K562 (cell line): ENCODE measurements at regions not wholly inside any gene's neighbourhood (a gene's known extent, or its start where the extent isn't known, plus 50 kb on each side); places are given as distances from the start of the nearest gene placed in this dataset.
"Not testable (repeated sequence)": the region's sequence is repeated elsewhere in the genome, so short reads cannot be mapped to it uniquely, and the experiment has no call there.

Experiments
- ATAC-seq: fragments of 200-7000 bp; cut with Tn5 transposase; 3 replicates; pipeline ENCODE4 v1.9.1; 2020; ENCODE audit warnings: moderate library complexity
- BruUV-seq: library from RNA; stranded (reverse); fragments of 400-500 nt; replicated peaks from 2 replicates; lab custom pipeline; 2021; lab: Mats Ljungman, UMichigan
- CTCF ChIA-PET: fragments of 300-600 bp; formaldehyde crosslinking; extraction: SDS; loops from one replicate; lab custom pipeline; 2021; ENCODE audit warnings: low intra/inter-chr PET ratio; lab: Yijun Ruan, JAX
- POLR2A ChIA-PET: fragments of 300-600, 350-650 bp; sonication (Branson Sonifier 250); formaldehyde crosslinking; extraction: SDS; loops from one replicate; lab custom pipeline; 2021; ENCODE audit warnings: antibody characterized with exemption, inconsistent platforms; lab: Yijun Ruan, JAX
- DNase-seq, 4 experiments: peaks; one replicate each; pipeline versions ENCODE4 v3.0.0 to v3.0.0-alpha.2; 2011 to 2018; ENCODE audit warnings: low spot score in 3 of 4, mixed read lengths in 3 of 4; ENCODE audit errors: extremely low read depth in 1 of 4
- FAIRE-seq: peaks from 2 replicates; lab custom pipeline; 2011; peaks lifted over from hg19 to GRCh38; lab: Jason Lieb, UNC
- H2AFZ ChIP-seq: 2 replicates; pipeline ENCODE4 v1.6.0; 2011; ENCODE audit warnings: low read depth, low read length, control low read depth, inconsistent platforms
- H3K27ac ChIP-seq: fragments of 200-600 bp; 3 replicates; pipeline ENCODE4 v1.8.0; 2011; ENCODE audit warnings: low read depth, mild to moderate bottlenecking, control low read depth, inconsistent platforms, low read length, moderate library complexity, mixed read lengths; ENCODE audit errors: extremely low read depth
- H3K27me3 ChIP-seq, 2 experiments: fragments of 300-600 bp in 1 of 2; 2 replicates in 1 of 2; 3 replicates in 1 of 2; pipeline versions ENCODE4 v1.6.0 to v1.8.0; 2011; ENCODE audit warnings: inconsistent platforms in 2 of 2, low read length in 2 of 2, mild to moderate bottlenecking in 1 of 2, mixed read lengths in 1 of 2, moderate library complexity in 1 of 2; ENCODE audit not compliant: control insufficient read depth in 2 of 2, insufficient read depth in 2 of 2
- H3K36me3 ChIP-seq: fragments of 300-600 bp; 3 replicates; pipeline ENCODE4 v1.8.0; 2011; ENCODE audit warnings: mild to moderate bottlenecking, low read length, inconsistent platforms; ENCODE audit not compliant: control insufficient read depth, insufficient read depth
- H3K4me1 ChIP-seq, 2 experiments: fragments of 200-600 bp in 1 of 2; replicated peaks in 1 of 2; 2 replicates in 1 of 2; 3 replicates in 1 of 2; pipeline versions ENCODE4 v1.5.1 to v1.8.0; 2011; ENCODE audit warnings: inconsistent platforms in 2 of 2, low read length in 2 of 2, mild to moderate bottlenecking in 1 of 2, mixed read lengths in 1 of 2, moderate library complexity in 1 of 2; ENCODE audit not compliant: control insufficient read depth in 2 of 2, insufficient read depth in 2 of 2
- H3K4me2 ChIP-seq: 2 replicates; pipeline ENCODE4 v1.6.1; 2011; ENCODE audit warnings: low read length, control low read depth, inconsistent platforms, mixed read lengths; ENCODE audit not compliant: insufficient read depth
- H3K4me3 ChIP-seq: fragments of 200-600 bp; sonication (generic), shearing (Covaris generic); 2 replicates; pipeline ENCODE4 v1.5.1; 2016; ENCODE audit warnings: control low read depth, inconsistent platforms
- H3K79me2 ChIP-seq: fragments of 200-600 bp; 3 replicates; pipeline ENCODE4 v1.8.0; 2011; ENCODE audit warnings: low read length, inconsistent platforms; ENCODE audit not compliant: control insufficient read depth, insufficient read depth
- H3K9ac ChIP-seq, 2 experiments: 2 replicates each; pipeline versions ENCODE4 v1.6.0 to v1.6.1; 2011; ENCODE audit warnings: low read depth in 2 of 2, low read length in 2 of 2, control low read depth in 1 of 2, inconsistent platforms in 1 of 2, mild to moderate bottlenecking in 1 of 2, mixed read lengths in 1 of 2; ENCODE audit not compliant: insufficient read depth in 1 of 2
- H3K9me1 ChIP-seq: one replicate; pipeline ENCODE4 v1.6.0; 2011; ENCODE audit warnings: inconsistent platforms, mild to moderate bottlenecking, low read length, moderate library complexity; ENCODE audit not compliant: control insufficient read depth, insufficient read depth
- H3K9me3 ChIP-seq: replicated peaks from 2 replicates; pipeline ENCODE4 v1.5.1; 2011; ENCODE audit warnings: low read depth, low read length, inconsistent platforms; ENCODE audit not compliant: control insufficient read depth, insufficient read depth
- H4K20me1 ChIP-seq: replicated peaks from 2 replicates; pipeline ENCODE4 v1.6.1; 2011; ENCODE audit warnings: low read length, inconsistent platforms, mixed read lengths; ENCODE audit not compliant: control insufficient read depth, insufficient read depth
- CCAR2 ChIP-seq: fragments of 200-400 bp; formaldehyde crosslinking; IDR thresholded peaks from 2 replicates; pipeline ENCODE4 v1.6.1; 2017; ENCODE audit warnings: mild to moderate bottlenecking, low read depth, low read length
- GATA2 ChIP-seq: sonication (generic); formaldehyde crosslinking; IDR thresholded peaks from 2 replicates; pipeline ENCODE4 v1.4.0; 2020; ENCODE audit warnings: mild to moderate bottlenecking, missing genetic modification reagents
- NR2C1 ChIP-seq, 2 experiments: fragments of 450-650 bp; IDR thresholded peaks; 2 replicates each; pipeline ENCODE4 v1.6.1; 2017; ENCODE audit warnings: mild to moderate bottlenecking in 2 of 2, antibody characterized with exemption in 1 of 2, inconsistent platforms in 1 of 2, missing compliant biosample characterization in 1 of 2, missing genetic modification characterization in 1 of 2
- RFX7 ChIP-seq: fragments of 250-450 bp; sonication (Bioruptor Pico); IDR thresholded peaks from 2 replicates; pipeline ENCODE4 v1.5.1; 2021; ENCODE audit warnings: mild to moderate bottlenecking
- SMAD3 ChIP-seq: fragments of 450-650 bp; formaldehyde crosslinking; conservative IDR thresholded peaks from 2 replicates; pipeline ENCODE4 v1.4.0; 2020; ENCODE audit warnings: mild to moderate bottlenecking
- STAT5B ChIP-seq: fragments of 250-450 bp; sonication (Bioruptor Pico); IDR thresholded peaks from 2 replicates; pipeline ENCODE4 v1.8.0; 2021; ENCODE audit warnings: mild to moderate bottlenecking, inconsistent platforms
- TEAD1 ChIP-seq, 2 experiments: fragments of 450-650 bp in 1 of 2; sonication (generic) in 1 of 2; formaldehyde crosslinking; IDR thresholded peaks; 2 replicates each; pipeline versions ENCODE4 v1.4.0 to v1.8.0; 2020 to 2022; ENCODE audit warnings: mild to moderate bottlenecking in 2 of 2, missing genetic modification reagents in 1 of 2
- TRIM28 ChIP-seq: fragments of 450-650 bp; IDR thresholded peaks from 2 replicates; pipeline ENCODE4 v1.6.1; 2017
- WGBS: fragments of 100-300 bp; shearing (Covaris generic); methylation state at CpG from one replicate; pipeline ENCODE4 v1.1.6; 2016; ENCODE audit warnings: low coverage, mixed read lengths; ENCODE audit not compliant: insufficient coverage; ENCODE audit errors: missing lambda C conversion rate; 5-methylcytosine and 5-hydroxymethylcytosine counted together
- in situ Hi-C: fragments of 300-500 bp; cut with MboI; formaldehyde crosslinking; loops from 4 replicates; pipeline ENCODE4 v1.15.0; 2018; ENCODE audit warnings: inconsistent platforms, mixed read lengths
- intact Hi-C: fragments of 100-400 bp; cut with micrococcal nuclease; formaldehyde crosslinking; loops from 2 replicates; pipeline ENCODE4 v1.14.2; 2022
- TF ChIP-seq, protein P1 (sequence below), 3 experiments: fragments of 200-800 bp in 1 of 3; fragments of 250-450 bp in 1 of 3; fragments of 450-650 bp in 1 of 3; sonication (Bioruptor Pico) in 1 of 3; sonication (Bioruptor generic) in 1 of 3; formaldehyde crosslinking in 1 of 3; IDR thresholded peaks; 2 replicates each; pipeline versions ENCODE4 v1.6.1 to v1.8.0; 2016 to 2022; ENCODE audit warnings: mild to moderate bottlenecking in 2 of 3, missing genetic modification characterization in 2 of 3, missing compliant biosample characterization in 1 of 3, moderate library complexity in 1 of 3

DNA sequence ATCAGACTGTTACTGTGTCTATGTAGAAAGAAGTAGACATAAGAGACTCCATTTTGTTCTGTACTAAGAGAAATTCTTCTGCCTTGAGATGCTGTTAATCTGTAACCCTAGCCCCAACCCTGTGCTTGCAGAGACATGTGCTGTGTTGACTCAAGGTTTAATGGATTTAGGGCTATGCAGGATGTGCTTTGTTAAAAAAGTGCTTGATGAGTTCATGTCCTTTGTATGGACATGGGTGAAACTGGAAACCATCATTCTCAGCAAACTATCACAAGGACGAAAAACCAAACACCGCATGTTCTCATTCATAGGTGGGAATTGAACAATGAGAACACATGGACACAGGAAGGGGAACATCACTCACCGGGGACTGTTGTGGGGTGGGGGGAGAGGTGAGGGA lies 1398.7 kb downstream of the UQCRFS1 start:
- DNase-seq, POLR2A ChIA-PET, H3K27me3 ChIP-seq, H3K9ac ChIP-seq, H3K4me1 ChIP-seq, H4K20me1 ChIP-seq, H3K36me3 ChIP-seq, H3K4me2 ChIP-seq, H3K79me2 ChIP-seq, CTCF ChIA-PET, in situ Hi-C loops, H2AFZ ChIP-seq, H3K9me3 ChIP-seq, intact Hi-C loops, BruUV-seq, H3K9me1 ChIP-seq, H3K4me3 ChIP-seq, FAIRE-seq, ATAC-seq, H3K27ac ChIP-seq: not testable (repeated sequence)
- 10% methylated on average over 3 of the region's 3 CpGs for WGBS

DNA sequence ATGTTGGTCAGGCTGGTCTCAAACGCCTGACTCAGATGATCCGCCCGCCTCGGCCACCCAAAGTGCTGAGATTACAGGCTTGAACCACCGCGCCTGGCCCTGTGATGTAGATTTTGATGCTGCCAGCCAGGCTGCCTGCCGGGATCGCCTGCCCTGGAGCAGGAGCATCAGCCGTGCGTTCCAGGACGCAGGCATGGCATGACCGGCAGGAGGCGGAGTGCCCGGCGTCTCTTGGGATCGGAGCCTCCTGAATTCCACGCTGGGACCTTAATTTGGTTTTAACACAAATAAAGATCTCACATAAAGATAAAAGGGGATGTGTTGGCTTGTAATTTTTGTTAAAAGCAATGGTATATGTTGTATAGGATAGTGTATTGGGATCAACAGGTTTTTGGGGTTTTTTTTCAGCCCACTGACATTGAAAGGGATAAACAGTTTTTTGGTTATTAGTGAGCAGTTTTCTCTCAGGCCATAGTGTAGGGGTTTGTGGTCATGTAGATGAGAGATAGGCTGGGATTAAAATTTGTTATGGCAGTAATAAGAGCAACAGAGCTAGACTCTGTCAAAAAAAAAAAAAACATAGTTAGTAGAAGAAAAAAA lies 1406.4 kb downstream of the UQCRFS1 start:
- H3K36me3 ChIP-seq = peaks cover 11% of the 10 kb centered on the region; the same call in 1 of the 3 replicates
- ChIA-PET CTCF (no interaction called here), POLR2A (no interaction called here)
- ATAC-seq (no peak), DNase-seq (no peak), FAIRE-seq (no peak)
- H3K9ac ChIP-seq = no peak overlapping the region
- TF ChIP-seq NR2C1 (IDR thresholded peaks at IDR 0.05) (no peak), NR2C1 (tag; IDR thresholded peaks at IDR 0.05) (no peak), TRIM28 (no peak), GATA2 (CRISPR knock-in tag) (no peak), STAT5B (CRISPR knock-in tag) (no peak), CCAR2 (no peak), RFX7 (no peak), TEAD1 (CRISPR knock-in tag; IDR thresholded peaks at IDR 0.05) (no peak), SMAD3 (CRISPR knock-in tag) (no peak)
- TF ChIP-seq, protein P1, sequence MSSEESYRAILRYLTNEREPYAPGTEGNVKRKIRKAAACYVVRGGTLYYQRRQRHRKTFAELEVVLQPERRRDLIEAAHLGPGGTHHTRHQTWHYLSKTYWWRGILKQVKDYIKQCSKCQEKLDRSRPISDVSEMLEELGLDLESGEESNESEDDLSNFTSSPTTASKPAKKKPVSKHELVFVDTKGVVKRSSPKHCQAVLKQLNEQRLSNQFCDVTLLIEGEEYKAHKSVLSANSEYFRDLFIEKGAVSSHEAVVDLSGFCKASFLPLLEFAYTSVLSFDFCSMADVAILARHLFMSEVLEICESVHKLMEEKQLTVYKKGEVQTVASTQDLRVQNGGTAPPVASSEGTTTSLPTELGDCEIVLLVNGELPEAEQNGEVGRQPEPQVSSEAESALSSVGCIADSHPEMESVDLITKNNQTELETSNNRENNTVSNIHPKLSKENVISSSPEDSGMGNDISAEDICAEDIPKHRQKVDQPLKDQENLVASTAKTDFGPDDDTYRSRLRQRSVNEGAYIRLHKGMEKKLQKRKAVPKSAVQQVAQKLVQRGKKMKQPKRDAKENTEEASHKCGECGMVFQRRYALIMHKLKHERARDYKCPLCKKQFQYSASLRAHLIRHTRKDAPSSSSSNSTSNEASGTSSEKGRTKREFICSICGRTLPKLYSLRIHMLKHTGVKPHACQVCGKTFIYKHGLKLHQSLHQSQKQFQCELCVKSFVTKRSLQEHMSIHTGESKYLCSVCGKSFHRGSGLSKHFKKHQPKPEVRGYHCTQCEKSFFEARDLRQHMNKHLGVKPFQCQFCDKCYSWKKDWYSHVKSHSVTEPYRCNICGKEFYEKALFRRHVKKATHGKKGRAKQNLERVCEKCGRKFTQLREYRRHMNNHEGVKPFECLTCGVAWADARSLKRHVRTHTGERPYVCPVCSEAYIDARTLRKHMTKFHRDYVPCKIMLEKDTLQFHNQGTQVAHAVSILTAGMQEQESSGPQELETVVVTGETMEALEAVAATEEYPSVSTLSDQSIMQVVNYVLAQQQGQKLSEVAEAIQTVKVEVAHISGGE (CRISPR knock-in tag; IDR thresholded peaks at IDR 0.05) = no peak
- H3K4me2 ChIP-seq = no peak overlapping the region
- H3K27me3 ChIP-seq = no peaks in the 10 kb centered on the region
- no peak overlapping the region for H2AFZ ChIP-seq
- BruUV-seq = no TSS peak
- 94% methylated on average over 16 of the region's 17 CpGs for WGBS
- intact Hi-C loops (no loop called here), in situ Hi-C loops (no loop called here)
- no peaks in the 10 kb centered on the region for H3K9me3 ChIP-seq
- H3K9me1 ChIP-seq = no peaks in the 10 kb centered on the region
- H4K20me1 ChIP-seq = no peaks in the 10 kb centered on the region
- no peaks in the 10 kb centered on the region for H3K79me2 ChIP-seq
- H3K27ac ChIP-seq = no peak overlapping the region
- H3K4me3 ChIP-seq = no peak overlapping the region
- no peaks in the 10 kb centered on the region for H3K4me1 ChIP-seq
